ENCODE measurements at regions not wholly inside any gene's neighbourhood (a gene's known extent, or its start where the extent isn't known, plus 50 kb on each side); places are given as distances from the start of the nearest gene placed in this dataset.

GRCh38 chr13:73754727-73755292 is 379.4 kb downstream of the KLF12 start:
- no peak overlapping the region for H3K27ac Mint-ChIP-seq (ENCODE audit: unreplicated experiment)
- no peak for DNase-seq (ENCODE audit: low spot score)
- H3K27me3 Mint-ChIP-seq (ENCODE audit: low read depth): no peaks in the 10 kb centered on the region
- no peaks in the 10 kb centered on the region for H3K9me3 Mint-ChIP-seq (ENCODE audit: low read depth)
- H3K4me3 Mint-ChIP-seq (ENCODE audit: unreplicated experiment): no peak overlapping the region
- peaks cover 3% of the 10 kb centered on the region for H3K36me3 Mint-ChIP-seq (ENCODE audit: low read depth)
- TF ChIP-seq CTCF (IDR thresholded peaks at IDR 0.05): peak; percentile 91
- H3K4me1 Mint-ChIP-seq (ENCODE audit: low read depth): peaks cover 7% of the 10 kb centered on the region

- Mint-ChIP-seq H3K4me3 (ENCODE audit: unreplicated experiment) (no peak overlapping the region), H3K9me3 (ENCODE audit: low read depth) (no peaks in the 10 kb centered on the region), H3K27me3 (ENCODE audit: low read depth) (no peaks in the 10 kb centered on the region)
Observed at GRCh38 chr13:73754241-73754640, 380.0 kb downstream of the KLF12 start.

GRCh38 chr13:73751290-73751689 is 382.9 kb downstream of the KLF12 start:
- Mint-ChIP-seq H3K36me3 (ENCODE audit: low read depth) (peaks cover 9% of the 10 kb centered on the region), H3K9me3 (ENCODE audit: low read depth) (no peaks in the 10 kb centered on the region), H3K27me3 (ENCODE audit: low read depth) (no peaks in the 10 kb centered on the region), H3K4me1 (ENCODE audit: low read depth) (peaks cover 7% of the 10 kb centered on the region), H3K4me3 (ENCODE audit: unreplicated experiment) (no peak overlapping the region), H3K27ac (ENCODE audit: unreplicated experiment) (no peak overlapping the region)
- TF ChIP-seq CTCF (IDR thresholded peaks at IDR 0.05): no peak
- DNase-seq (ENCODE audit: low spot score): no peak

More at GRCh38 chr13:73754241-73754640, 380.0 kb downstream of the KLF12 start:
- Mint-ChIP-seq H3K27ac (ENCODE audit: unreplicated experiment) (no peak overlapping the region), H3K36me3 (ENCODE audit: low read depth) (peaks cover 3% of the 10 kb centered on the region), H3K4me1 (ENCODE audit: low read depth) (peaks cover 7% of the 10 kb centered on the region)
- TF ChIP-seq CTCF (IDR thresholded peaks at IDR 0.05): no peak
- DNase-seq (ENCODE audit: low spot score): no peak

GRCh38 chr13:73748404-73748803 is 385.8 kb downstream of the KLF12 start:
- Mint-ChIP-seq H3K36me3 (ENCODE audit: low read depth) (peaks cover 11% of the 10 kb centered on the region), H3K4me1 (ENCODE audit: low read depth) (no peaks in the 10 kb centered on the region), H3K27me3 (ENCODE audit: low read depth) (no peaks in the 10 kb centered on the region), H3K27ac (ENCODE audit: unreplicated experiment) (no peak overlapping the region), H3K4me3 (ENCODE audit: unreplicated experiment) (no peak overlapping the region), H3K9me3 (ENCODE audit: low read depth) (no peaks in the 10 kb centered on the region)
- DNase-seq (ENCODE audit: low spot score): no peak
- no peak for TF ChIP-seq CTCF (IDR thresholded peaks at IDR 0.05)

- no peak for TF ChIP-seq CTCF (IDR thresholded peaks at IDR 0.05)
- peaks cover 16% of the 10 kb centered on the region for H3K4me1 Mint-ChIP-seq (ENCODE audit: low read depth)
- H3K9me3 Mint-ChIP-seq (ENCODE audit: low read depth): no peaks in the 10 kb centered on the region
- H3K4me3 Mint-ChIP-seq (ENCODE audit: unreplicated experiment): no peak overlapping the region
- no peak for DNase-seq (ENCODE audit: low spot score)
- H3K36me3 Mint-ChIP-seq (ENCODE audit: low read depth): peaks cover 8% of the 10 kb centered on the region
- no peaks in the 10 kb centered on the region for H3K27me3 Mint-ChIP-seq (ENCODE audit: low read depth)
- no peak overlapping the region for H3K27ac Mint-ChIP-seq (ENCODE audit: unreplicated experiment)
Observed at GRCh38 chr13:73745190-73745589, 389.0 kb downstream of the KLF12 start.

All from chondrocyte (in vitro differentiated cells).